ENCODE measurements at regions not wholly inside any gene's neighbourhood (a gene's known extent, or its start where the extent isn't known, plus 50 kb on each side); places are given as distances from the start of the nearest gene placed in this dataset.

DNA sequence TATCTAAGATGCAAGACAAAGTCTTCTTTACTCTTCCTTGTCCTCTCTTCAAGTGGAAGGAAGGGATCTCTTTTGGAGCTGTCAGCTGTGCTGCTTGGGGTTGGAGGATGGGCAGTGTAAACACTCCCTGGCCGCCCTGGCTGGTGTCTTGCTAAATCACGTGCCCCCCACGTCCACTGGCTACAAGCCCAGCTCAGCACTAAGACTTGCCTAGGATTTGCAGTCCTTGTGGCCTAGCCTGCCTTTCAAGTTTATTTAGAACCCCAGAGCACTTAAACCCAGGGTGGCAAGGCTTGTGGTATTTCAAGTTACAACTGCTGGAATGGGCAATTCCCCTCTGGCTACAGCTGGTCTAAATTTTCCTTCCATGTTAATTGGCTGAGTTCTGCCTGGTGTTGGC is 272.4 kb upstream of the MYO3A start:
- DNase-seq: no peak

- no peak for DNase-seq
These were observed 267.8 kb upstream of the MYO3A start for GRCh38 chr10:25666276-25666675.

DNA sequence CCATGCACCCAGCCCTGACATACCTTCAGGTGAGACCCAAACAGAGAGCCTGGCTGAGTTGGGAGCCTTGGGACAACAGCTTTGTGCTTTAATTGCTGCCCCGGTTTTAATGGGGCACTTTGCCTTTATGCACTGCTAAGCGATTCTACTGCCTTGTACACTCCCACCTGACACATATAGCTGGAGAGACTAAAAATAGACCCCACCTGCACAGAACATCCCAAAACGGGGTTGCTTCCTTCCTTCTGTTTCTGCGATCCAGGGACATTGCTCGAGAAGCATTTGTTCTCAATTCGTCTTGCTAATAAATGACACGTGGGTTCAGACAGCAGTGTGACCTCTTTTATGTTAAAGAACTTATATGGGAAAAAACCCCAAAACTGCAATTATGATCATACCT is 258.8 kb upstream of the MYO3A start:
- DNase-seq: no peak

GRCh38 chr10:25675615-25676014 is 258.4 kb upstream of the MYO3A start:
- DNase-seq: no peak

DNA sequence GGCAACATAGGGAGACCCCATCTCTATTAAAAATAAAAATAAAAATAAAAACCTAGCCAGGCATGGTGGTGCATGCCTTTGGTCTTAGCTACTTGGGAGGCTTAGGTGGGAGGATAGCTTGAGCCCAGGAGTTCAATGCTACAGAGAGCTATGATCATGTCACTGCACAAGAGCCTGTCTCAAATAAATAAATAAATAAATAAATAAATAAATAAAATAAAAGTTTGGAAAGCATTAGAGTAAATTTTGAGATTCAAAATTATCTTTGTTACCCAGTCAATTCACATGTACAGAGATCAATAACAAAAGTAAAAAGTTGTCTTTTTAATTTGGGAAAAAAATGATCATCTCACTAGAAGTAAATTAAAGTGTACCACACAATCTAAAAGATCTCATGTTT is 255.8 kb upstream of the MYO3A start:
- DNase-seq: no peak

DNA sequence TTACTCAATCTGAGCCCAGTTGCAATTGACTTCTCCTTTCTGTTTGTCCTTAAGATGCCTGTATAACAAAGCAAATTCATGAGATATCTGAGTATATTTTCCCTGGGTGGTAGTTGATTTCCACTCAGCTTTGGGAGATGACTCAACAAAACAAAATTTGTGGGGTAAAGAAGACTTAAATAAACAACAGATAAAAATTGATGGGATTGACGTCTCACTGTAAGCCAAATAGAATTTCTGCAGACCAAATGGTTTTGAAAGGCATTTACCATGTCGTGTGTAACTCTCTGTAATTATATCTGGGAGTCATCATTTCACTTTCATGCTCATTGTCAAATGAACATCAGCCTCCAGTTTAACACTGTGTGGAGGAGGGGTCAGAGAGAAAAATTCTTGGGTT is 255.4 kb upstream of the MYO3A start:
- no peak for DNase-seq

DNA sequence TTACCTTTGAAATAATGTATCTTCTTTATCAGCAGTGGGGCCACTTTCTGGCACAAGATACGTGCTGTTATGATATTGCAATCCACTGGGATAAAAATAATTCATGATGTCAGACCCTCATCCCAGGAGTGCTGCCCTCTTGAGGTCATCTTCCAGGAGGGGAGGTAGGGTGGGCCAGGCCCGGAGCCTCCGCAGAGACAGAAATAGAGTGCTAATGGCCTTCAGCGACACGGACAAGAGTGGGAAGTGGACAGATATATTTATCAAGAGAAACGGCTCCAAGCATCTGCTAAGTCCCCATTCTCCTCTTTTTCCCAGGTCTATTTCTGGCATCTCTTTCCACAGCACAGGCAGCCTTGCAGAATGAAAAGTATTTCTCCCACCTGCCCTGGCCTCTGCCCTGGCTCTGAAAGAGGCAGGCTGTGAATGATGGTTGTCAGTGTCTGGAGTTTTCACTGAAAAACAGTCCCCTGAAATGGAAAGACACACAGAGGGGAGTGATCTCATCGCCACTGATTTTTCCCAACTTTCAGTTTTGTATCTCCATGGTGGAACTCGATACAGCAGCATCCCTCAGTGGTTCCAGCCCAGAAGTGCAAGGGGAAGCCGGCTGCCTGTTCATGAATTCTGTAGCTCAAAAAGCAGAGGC is 251.7 kb upstream of the MYO3A start:
- no peak for DNase-seq

GRCh38 chr10:25683344-25683743 is 250.7 kb upstream of the MYO3A start:
- no peak for DNase-seq

- DNase-seq: no peak
These were observed 246.5 kb upstream of the MYO3A start for GRCh38 chr10:25687521-25687920.

DNA sequence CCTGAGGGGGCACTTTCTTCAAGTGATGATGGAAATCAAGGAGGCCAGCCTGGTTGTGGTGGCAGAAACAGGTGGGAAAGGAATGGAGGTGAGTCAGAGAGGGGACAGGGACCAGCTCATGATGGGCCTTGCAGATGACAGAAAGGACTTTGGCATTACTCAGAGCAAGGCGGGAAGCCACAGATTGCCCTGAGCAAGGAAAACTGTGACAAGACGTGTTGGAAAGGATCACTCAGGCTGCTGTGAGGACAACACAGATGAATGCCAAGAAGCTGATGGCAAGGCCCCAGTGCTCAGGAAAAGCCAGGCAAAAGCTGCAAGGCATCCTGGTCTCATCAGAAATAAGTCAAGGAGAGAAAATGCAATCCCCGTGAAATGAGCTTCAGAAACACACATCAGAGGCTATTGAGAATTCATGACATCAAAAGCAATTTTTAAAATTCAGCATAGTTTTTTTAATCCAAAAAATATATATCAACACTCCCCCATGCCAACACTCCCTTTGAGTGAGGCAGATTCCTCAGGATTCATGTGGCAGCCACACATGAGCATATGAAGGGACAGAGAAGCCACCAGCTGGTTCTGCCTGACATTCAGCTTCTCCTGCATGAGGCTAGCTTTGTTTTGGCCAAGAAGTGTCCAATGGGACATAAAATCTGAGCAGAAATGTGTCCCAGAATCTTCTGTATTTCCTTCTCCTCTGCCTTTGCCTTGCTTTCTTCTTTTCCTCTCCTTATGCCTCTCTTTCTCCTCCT is 244.5 kb upstream of the MYO3A start:
- DNase-seq: no peak

DNA sequence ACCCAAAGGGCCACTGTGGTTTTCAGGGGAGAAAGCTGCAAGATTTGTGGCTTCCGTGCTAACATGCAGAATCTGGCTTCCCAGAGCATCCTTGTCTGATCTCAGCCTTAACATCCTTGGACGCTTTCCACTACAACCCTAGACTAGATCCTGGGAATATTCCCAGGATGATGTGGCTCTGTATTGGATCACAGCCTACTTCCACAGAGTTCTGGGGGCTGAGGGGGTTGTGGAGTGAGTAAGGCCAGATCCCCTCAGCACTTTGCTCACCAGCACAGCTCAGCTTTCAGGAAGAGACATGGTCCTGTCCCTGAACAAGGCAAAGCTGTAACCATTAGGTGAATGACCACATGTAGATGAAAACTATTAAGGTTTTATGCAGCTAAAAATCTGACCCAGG is 241.3 kb upstream of the MYO3A start:
- no peak for DNase-seq

GRCh38 chr10:25694206-25694933 is 239.7 kb upstream of the MYO3A start:
- DNase-seq: no peak

DNA sequence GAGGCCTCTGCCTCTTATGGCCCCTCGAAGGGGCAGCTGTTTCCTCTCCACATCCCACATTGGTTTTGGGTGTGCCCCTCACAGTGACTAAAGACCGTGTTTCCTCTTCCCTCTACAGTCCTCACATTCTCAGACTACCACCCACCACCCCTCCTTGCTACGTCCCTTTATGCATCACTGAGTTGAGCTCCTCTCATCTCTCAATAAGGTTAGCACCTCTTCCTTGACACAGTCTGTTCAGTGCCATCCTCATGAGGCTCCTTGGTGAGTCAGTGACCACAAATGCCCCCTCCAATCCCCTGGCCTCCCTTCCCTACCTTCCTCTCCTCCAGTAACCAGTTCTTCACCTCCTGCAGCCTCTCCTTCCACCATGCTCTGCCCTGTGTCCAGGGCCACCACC is 239.1 kb upstream of the MYO3A start:
- DNase-seq: no peak

DNA sequence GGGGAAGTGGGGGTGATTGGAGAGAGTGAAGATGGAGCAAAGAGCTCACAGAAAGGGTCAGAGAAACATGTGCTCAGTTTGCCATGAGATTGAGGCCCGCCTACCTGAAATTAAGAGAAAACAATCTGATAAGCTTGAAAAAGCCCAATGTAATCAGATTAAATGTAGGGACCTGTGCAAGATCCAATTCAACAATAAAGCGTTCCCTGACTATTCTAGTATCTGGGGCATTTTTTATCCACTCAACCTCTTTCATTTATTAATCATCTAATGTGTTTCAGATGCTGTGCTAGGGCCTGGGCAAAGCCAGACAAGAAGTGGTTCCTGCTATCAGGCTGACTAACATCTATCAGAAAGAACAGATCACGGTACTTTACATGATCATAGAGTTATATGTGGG is 238.4 kb upstream of the MYO3A start:
- no peak for DNase-seq

GRCh38 chr10:25696013-25696708 is 237.9 kb upstream of the MYO3A start:
- DNase-seq: no peak

GRCh38 chr10:25697412-25697811 is 236.6 kb upstream of the MYO3A start:
- no peak for DNase-seq

- no peak for DNase-seq
These were observed 235.4 kb upstream of the MYO3A start for GRCh38 chr10:25698638-25699037.

DNA sequence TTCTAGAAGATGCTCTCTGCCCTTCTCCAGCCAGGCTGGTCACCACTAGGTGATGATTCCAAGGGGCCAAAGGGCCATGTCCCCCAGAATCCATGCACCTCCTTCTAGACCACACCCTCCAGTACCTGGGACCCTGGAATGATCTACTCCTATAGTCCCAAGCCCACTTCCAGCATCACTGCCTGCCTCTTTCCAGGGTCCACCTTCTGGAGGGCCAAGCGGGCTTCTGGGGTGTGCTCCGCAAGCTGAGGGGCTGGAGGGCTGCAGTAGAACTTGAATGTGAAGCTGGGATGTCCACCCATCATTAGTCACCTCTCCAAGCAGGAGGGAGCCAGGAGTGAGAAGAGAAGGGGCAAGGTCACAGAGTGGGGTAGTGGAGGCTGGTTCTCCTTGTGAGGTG is 234.4 kb upstream of the MYO3A start:
- DNase-seq: no peak

DNA sequence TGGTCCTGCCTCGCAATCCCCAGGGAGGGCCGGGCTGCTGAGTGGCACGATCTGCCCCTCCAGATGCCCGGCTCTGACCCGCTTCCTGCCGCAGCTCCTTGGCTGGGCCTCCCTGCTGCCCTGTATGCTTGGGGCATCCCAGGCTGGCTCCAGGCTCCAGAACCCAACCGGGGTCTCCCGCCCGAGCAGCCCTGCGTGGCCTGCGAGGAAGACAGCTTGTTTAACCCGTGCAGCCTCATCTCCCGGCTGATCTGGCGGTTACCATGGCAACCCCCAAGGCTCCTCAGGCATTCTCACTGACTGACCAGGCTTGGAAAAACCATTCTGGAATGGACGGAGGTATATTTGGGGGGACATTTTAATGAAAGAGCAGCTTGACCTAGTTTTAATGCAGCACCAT is 232.4 kb upstream of the MYO3A start:
- DNase-seq: no peak

DNA sequence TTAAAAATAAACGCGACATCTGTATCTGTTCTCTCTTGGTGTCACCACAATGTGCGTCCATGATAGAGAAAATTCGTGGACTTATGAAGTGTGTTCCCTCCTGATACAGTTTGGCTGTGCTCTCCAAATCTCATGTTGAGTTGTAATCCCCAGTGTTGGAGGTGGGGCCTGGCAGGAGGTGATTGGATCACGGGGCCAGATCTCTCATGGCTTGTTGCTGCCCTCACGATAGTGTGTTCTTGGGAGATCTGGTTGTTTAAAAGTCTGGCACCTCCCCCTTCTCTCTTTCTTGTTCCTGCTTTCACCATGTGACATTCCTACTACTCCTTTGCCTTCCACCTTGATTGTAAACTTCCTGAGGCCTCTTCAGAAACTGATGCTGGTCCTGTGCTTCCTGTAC is 229.4 kb upstream of the MYO3A start:
- DNase-seq: no peak

DNA sequence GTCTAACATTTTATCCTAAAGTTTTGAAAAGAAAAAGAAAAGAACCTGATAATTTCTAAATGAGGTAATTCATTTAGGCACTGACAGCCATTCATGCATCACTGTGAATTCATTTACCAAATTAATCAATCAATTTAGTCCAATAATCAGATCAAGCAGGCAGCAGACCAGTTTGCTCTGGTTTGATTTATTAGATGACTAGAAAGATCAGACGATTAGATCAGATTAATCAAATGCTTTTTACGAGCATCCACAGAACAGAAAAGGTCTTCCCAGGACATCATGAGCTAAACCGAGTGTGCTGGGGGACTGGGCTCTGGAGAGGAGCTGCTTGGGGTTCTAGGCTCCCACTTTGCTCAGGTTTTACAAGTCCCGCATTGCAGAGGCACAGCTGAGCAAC is 226.5 kb upstream of the MYO3A start:
- no peak for DNase-seq

- DNase-seq: no peak
These were observed 225.9 kb upstream of the MYO3A start for GRCh38 chr10:25707976-25708671.

GRCh38 chr10:25713894-25714240 is 220.2 kb upstream of the MYO3A start:
- no peak for DNase-seq

All from T1000 (cell line).